CD8-positive, alpha-beta memory T cell (primary cell): ENCODE measurements at regions not wholly inside any gene's neighbourhood (a gene's known extent, or its start where the extent isn't known, plus 50 kb on each side); places are given as distances from the start of the nearest gene placed in this dataset.

Experiments used
- CTCF ChIA-PET: fragments of 350-600 bp; sonication (Branson Sonifier 250); formaldehyde crosslinking; loops from one replicate; lab custom pipeline; 2021; ENCODE audit warnings: antibody characterized with exemption; lab: Charles Lee
- POLR2A ChIA-PET: fragments of 350-600 bp; sonication (Branson Sonifier 250); formaldehyde crosslinking; loops from one replicate; lab custom pipeline; 2021; ENCODE audit warnings: antibody characterized with exemption; lab: Charles Lee
- DNase-seq, 5 donors: peaks; one replicate each; pipeline versions ENCODE4 v3.0.0 to v3.0.0-alpha.2; 2020 to 2022; ENCODE audit warnings: mixed read lengths in 1 of 5
- H3K27ac ChIP-seq: one replicate; pipeline ENCODE4 v1.7.0; 2013; ENCODE audit warnings: low read depth, mild to moderate bottlenecking, low read length, moderate library complexity
- H3K27me3 ChIP-seq: 2 replicates; pipeline ENCODE4 v1.7.0; 2013; ENCODE audit warnings: low read length, mild to moderate bottlenecking; ENCODE audit not compliant: insufficient read depth, poor library complexity, severe bottlenecking
- H3K36me3 ChIP-seq: 2 replicates; pipeline ENCODE4 v1.7.0; 2013; ENCODE audit warnings: mild to moderate bottlenecking, low read length, moderate library complexity; ENCODE audit not compliant: insufficient read depth
- H3K4me1 ChIP-seq: 2 replicates; pipeline ENCODE4 v1.7.0; 2013; ENCODE audit warnings: mild to moderate bottlenecking, low read length, moderate library complexity; ENCODE audit not compliant: insufficient read depth
- H3K4me3 ChIP-seq: 2 replicates; pipeline ENCODE4 v1.7.0; 2013; ENCODE audit warnings: mild to moderate bottlenecking, low read length
- H3K9me3 ChIP-seq: 2 replicates; pipeline ENCODE4 v1.7.0; 2013; ENCODE audit warnings: mild to moderate bottlenecking, low read length
- H3K27ac Mint-ChIP-seq, 8 donors: one replicate each; pipeline ENCODE4 v1.8.0; 2020 to 2021; ENCODE audit warnings: mixed read lengths in 8 of 8, mild to moderate bottlenecking in 6 of 8, inconsistent platforms in 3 of 8, moderate library complexity in 3 of 8
- H3K27me3 Mint-ChIP-seq, 2 donors: one replicate each; pipeline ENCODE4 v1.8.0; 2020 to 2021; ENCODE audit warnings: mixed read lengths in 2 of 2, mild to moderate bottlenecking in 1 of 2, moderate library complexity in 1 of 2
- H3K36me3 Mint-ChIP-seq, 3 donors: one replicate each; pipeline ENCODE4 v1.8.0; 2020 to 2021; ENCODE audit warnings: mixed read lengths in 3 of 3, inconsistent platforms in 1 of 3, mild to moderate bottlenecking in 1 of 3
- H3K4me1 Mint-ChIP-seq, 3 donors: one replicate each; pipeline ENCODE4 v1.8.0; 2020 to 2021; ENCODE audit warnings: mixed read lengths in 3 of 3, inconsistent platforms in 1 of 3, mild to moderate bottlenecking in 1 of 3
- H3K4me3 Mint-ChIP-seq, 7 donors: one replicate each; pipeline ENCODE4 v1.8.0; 2020 to 2021; ENCODE audit warnings: mixed read lengths in 7 of 7, mild to moderate bottlenecking in 6 of 7, moderate library complexity in 4 of 7, inconsistent platforms in 2 of 7
- H3K9me3 Mint-ChIP-seq, 5 donors: one replicate each; pipeline ENCODE4 v1.8.0; 2020 to 2022; ENCODE audit warnings: mixed read lengths in 5 of 5, mild to moderate bottlenecking in 3 of 5, moderate library complexity in 2 of 5, inconsistent platforms in 1 of 5

DNA sequence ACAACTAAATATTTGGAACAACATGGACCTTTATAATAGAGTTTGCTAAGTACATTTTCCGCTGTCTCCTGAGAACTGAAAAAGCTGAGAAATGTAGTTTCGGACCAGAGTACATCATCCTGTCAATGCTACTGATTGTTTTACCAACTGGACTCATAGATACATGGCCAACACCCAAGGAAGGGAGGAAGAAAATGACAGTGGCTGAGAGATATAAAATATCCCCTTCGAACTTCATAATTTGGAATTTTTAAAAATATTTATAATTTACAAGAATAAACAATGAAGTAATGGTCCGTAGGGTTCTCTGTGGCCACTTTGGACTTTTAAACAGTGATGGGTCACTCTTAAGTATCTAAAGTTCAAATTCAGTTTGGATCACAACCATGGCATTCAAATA is 1042.7 kb downstream of the MCTP2 start:
- H3K4me3 ChIP-seq: no peak overlapping the region
- no peaks in the 10 kb centered on the region for H3K36me3 Mint-ChIP-seq
- DNase-seq: no peak
- no peaks in the 10 kb centered on the region for H3K36me3 ChIP-seq
- CTCF ChIA-PET: no interaction called here
- H3K4me1 Mint-ChIP-seq: no peaks in the 10 kb centered on the region
- H3K9me3 Mint-ChIP-seq: peaks cover 0 to 2% (median 0%) of the 10 kb centered on the region in 5 donors
- H3K27me3 Mint-ChIP-seq: peaks cover 8 to 22% of the 10 kb centered on the region in 2 donors
- H3K27ac ChIP-seq: no peak overlapping the region
- H3K4me1 ChIP-seq: no peaks in the 10 kb centered on the region
- POLR2A ChIA-PET: no interaction called here
- no peak overlapping the region for H3K4me3 Mint-ChIP-seq
- no peak overlapping the region for H3K27ac Mint-ChIP-seq
- no peaks in the 10 kb centered on the region for H3K27me3 ChIP-seq
- H3K9me3 ChIP-seq: no peaks in the 10 kb centered on the region

DNA sequence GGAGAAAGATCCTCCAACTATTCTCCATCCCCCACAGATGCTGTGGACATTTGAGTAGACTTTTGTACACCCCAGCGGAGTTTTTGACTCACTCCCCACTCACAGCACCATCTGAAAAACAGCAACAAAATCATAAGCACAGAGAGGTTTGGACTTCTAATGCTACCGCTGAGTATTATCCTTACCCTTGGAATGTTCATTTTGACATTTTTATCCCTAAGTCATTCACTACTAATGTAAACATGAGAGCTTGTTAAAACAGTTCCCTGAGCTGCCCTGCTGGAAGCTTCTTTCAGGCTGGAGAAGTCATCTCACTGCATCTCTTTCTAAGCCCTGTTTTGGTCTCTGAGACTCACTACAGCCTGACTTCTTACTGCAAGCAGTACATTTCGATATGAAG is 1045.9 kb downstream of the MCTP2 start:
- H3K27me3 Mint-ChIP-seq: peaks cover 3 to 22% of the 10 kb centered on the region in 2 donors
- H3K4me3 ChIP-seq: no peak overlapping the region
- CTCF ChIA-PET: no interaction called here

DNA sequence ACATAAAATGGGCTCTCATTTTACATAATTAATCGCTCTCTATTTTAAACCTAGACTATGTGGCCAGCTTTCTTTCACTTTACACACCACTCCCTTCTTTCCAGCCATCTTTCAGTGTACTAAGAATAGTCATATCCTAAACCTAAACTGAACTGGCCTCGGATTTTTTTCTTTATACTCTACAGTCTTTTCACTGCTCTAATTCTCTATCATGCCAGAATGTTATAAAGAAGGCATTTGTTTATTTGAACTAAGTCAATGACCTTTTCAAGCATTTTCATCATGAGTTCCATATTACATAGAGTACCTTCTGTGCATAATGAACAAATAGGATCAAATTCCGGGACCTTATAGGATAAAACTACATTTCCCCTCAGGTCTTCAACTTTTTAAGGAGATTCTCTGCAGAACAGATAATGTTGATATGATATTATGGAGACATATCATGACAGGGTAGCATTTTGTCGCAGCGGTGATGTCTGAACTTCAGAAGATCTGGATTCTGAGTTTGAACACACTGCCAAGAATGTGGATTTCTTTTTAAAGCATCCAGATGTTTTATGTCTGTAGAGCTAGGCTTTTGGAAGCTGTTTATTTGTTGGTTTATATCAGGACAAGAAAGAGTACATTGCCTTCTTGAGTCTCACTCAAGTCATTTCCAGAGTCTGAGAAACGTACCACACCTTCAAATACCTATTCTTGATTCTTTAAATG is 1047.3 kb downstream of the MCTP2 start:
- DNase-seq: no peak
- no peaks in the 10 kb centered on the region for H3K4me1 Mint-ChIP-seq
- H3K27ac Mint-ChIP-seq: no peak overlapping the region
- Histone ChIP-seq H3K4me1 (no peaks in the 10 kb centered on the region), H3K9me3 (no peaks in the 10 kb centered on the region), H3K4me3 (no peak overlapping the region), H3K27me3 (no peaks in the 10 kb centered on the region), H3K36me3 (no peaks in the 10 kb centered on the region), H3K27ac (no peak overlapping the region)
- no peaks in the 10 kb centered on the region for H3K36me3 Mint-ChIP-seq
- ChIA-PET CTCF (no interaction called here), POLR2A (no interaction called here)
- no peak overlapping the region for H3K4me3 Mint-ChIP-seq
- peaks cover 4 to 22% of the 10 kb centered on the region in 2 donors for H3K27me3 Mint-ChIP-seq
- peaks cover 0 to 2% (median 0%) of the 10 kb centered on the region in 5 donors for H3K9me3 Mint-ChIP-seq

More for the DNA sequence above, 1045.9 kb downstream of the MCTP2 start:
- no peak overlapping the region for H3K4me3 Mint-ChIP-seq
- no peaks in the 10 kb centered on the region for H3K36me3 Mint-ChIP-seq
- H3K9me3 ChIP-seq: no peaks in the 10 kb centered on the region
- no peaks in the 10 kb centered on the region for H3K4me1 Mint-ChIP-seq
- H3K36me3 ChIP-seq: no peaks in the 10 kb centered on the region
- POLR2A ChIA-PET: no interaction called here
- H3K4me1 ChIP-seq: no peaks in the 10 kb centered on the region
- no peak overlapping the region for H3K27ac ChIP-seq
- no peaks in the 10 kb centered on the region for H3K27me3 ChIP-seq
- DNase-seq: no peak
- H3K9me3 Mint-ChIP-seq: peaks cover 0 to 2% (median 0%) of the 10 kb centered on the region in 5 donors
- no peak overlapping the region for H3K27ac Mint-ChIP-seq

DNA sequence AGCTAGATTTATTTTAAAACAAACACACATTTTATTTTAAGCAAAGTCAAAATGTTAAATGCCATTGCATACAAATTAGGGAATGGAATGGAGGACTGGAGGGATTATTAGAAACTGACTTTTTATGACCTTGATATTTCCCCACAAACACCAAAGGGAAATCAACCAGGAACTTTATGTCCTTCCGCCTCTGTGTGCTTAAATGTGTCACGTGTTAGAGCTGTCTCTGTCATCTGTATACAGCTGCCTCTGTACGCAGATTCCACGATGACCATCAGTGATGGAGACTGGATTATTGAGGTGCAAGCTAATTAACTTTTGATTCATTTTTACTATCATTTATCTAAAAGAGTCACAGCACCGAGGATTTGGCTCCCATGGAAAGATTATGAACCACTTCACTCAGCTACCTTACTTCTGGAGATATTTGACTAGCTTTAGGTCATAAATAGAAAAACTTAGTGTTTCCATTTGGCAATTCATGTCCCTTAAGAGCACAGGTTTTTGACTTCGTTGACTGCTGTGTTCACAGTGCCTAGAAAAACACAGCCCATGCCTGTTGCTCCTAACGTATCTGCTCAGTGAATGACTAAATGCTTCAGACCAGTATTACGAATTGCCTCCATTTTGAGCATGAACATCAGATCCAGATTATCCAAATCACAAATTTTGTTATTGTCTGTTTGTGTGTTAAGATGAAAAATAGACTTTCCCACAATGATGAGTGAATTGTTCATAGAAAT is 1048.1 kb downstream of the MCTP2 start:
- peaks cover 1 to 2% (median 1%) of the 10 kb centered on the region in 3 donors for H3K4me1 Mint-ChIP-seq
- no peak overlapping the region for H3K27ac Mint-ChIP-seq
- H3K27me3 Mint-ChIP-seq: peaks cover 5 to 18% of the 10 kb centered on the region in 2 donors
- H3K27ac ChIP-seq: no peak overlapping the region
- no peak overlapping the region for H3K4me3 ChIP-seq
- H3K4me1 ChIP-seq: no peaks in the 10 kb centered on the region
- peaks cover 0 to 2% (median 0%) of the 10 kb centered on the region in 5 donors for H3K9me3 Mint-ChIP-seq
- DNase-seq: no peak
- H3K27me3 ChIP-seq: no peaks in the 10 kb centered on the region
- no peaks in the 10 kb centered on the region for H3K36me3 Mint-ChIP-seq
- H3K9me3 ChIP-seq: no peaks in the 10 kb centered on the region
- CTCF ChIA-PET: no interaction called here
- no peaks in the 10 kb centered on the region for H3K36me3 ChIP-seq
- POLR2A ChIA-PET: no interaction called here
- H3K4me3 Mint-ChIP-seq: no peak overlapping the region

DNA sequence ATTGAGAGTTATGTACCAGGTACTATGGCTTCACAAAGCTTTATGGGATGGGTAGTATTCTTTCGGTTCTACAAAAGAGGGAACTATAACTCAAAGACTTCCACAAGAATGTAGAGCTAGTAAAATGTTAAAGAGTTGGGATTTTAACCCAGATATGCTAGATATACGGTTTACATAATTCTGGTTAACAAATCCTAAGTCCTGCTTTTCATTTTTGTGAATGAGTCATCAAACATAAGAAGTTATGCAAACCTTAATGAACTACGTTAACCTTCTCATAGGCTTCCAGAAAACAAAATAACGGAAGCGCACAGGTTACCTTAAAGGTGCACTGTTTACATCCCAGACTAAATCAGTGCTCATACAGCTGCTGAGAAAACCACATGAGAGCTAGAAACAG is 1049.3 kb downstream of the MCTP2 start:
- no peaks in the 10 kb centered on the region for H3K9me3 Mint-ChIP-seq
- no peak overlapping the region for H3K4me3 ChIP-seq
- H3K36me3 ChIP-seq: no peaks in the 10 kb centered on the region
- peaks cover 5% of the 10 kb centered on the region for H3K4me1 ChIP-seq
- H3K27me3 Mint-ChIP-seq: peaks cover 5 to 15% of the 10 kb centered on the region in 2 donors
- ChIA-PET CTCF (interaction anchor here (0.9 kb wide), 1 partner anchor 13 kb away, joined by 3 read pairs; no protein-coding TSS in a partner anchor), POLR2A (no interaction called here)
- H3K4me3 Mint-ChIP-seq: no peak overlapping the region
- peaks cover 10 to 14% (median 14%) of the 10 kb centered on the region in 3 donors for H3K4me1 Mint-ChIP-seq
- no peak overlapping the region for H3K27ac Mint-ChIP-seq
- no peaks in the 10 kb centered on the region for H3K9me3 ChIP-seq
- no peaks in the 10 kb centered on the region for H3K27me3 ChIP-seq
- no peak overlapping the region for H3K27ac ChIP-seq
- no peak for DNase-seq
- H3K36me3 Mint-ChIP-seq: no peaks in the 10 kb centered on the region

DNA sequence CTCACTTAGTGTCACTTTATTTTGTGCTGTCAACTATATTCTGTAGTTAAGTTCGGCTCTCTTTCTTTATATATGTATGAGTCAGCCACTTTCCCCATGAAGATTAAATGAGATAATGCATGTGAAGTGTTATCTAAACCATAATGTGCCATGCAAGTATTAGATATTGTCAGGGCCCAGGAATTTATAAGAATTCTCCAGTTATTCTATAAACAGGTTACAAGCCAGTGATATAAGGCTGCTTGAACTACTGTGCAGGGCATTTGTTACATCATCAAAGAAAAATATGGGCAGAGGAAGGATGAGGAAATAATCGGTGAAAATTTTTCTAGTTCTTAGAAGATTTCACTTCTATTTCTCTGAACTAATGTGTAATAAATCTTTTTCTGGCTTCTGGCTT is 1049.0 kb upstream of the NR2F2 start:
- Mint-ChIP-seq H3K27me3 (peaks cover 5 to 15% of the 10 kb centered on the region in 2 donors), H3K9me3 (no peaks in the 10 kb centered on the region), H3K4me3 (no peak overlapping the region), H3K36me3 (no peaks in the 10 kb centered on the region), H3K4me1 (peaks cover 10 to 17% (median 14%) of the 10 kb centered on the region in 3 donors), H3K27ac (no peak overlapping the region)
- Histone ChIP-seq H3K4me1 (peaks cover 5% of the 10 kb centered on the region), H3K36me3 (no peaks in the 10 kb centered on the region), H3K27me3 (no peaks in the 10 kb centered on the region), H3K9me3 (no peaks in the 10 kb centered on the region), H3K4me3 (no peak overlapping the region), H3K27ac (no peak overlapping the region)
- ChIA-PET CTCF (no interaction called here), POLR2A (no interaction called here)
- no peak for DNase-seq

DNA sequence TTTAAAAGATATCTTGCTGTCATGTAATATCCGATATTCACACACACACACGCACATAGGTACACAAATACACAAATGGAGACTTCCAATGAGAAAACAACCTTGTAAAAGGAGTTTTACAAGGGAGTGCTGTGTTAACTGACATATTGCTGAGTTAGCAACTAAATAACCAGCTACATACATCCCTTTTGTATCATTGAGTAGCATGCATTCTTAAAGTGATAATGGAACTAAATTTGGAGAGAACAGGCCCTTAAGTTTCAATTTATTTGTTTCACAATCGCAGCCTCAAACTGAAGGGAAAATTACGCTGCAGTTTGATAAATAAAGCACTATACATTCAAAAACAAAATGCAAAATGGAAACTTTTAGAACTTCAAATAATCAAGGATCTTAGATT is 1046.0 kb upstream of the NR2F2 start:
- Histone ChIP-seq H3K27ac (no peak overlapping the region), H3K4me1 (peaks cover 5% of the 10 kb centered on the region), H3K27me3 (no peaks in the 10 kb centered on the region), H3K36me3 (no peaks in the 10 kb centered on the region), H3K9me3 (no peaks in the 10 kb centered on the region), H3K4me3 (no peak overlapping the region)
- DNase-seq: no peak
- Mint-ChIP-seq H3K27ac (peak overlapping the region in 1 of 8 donors; percentile 6), H3K36me3 (no peaks in the 10 kb centered on the region), H3K4me3 (no peak overlapping the region), H3K4me1 (peaks cover 10 to 17% (median 14%) of the 10 kb centered on the region in 3 donors), H3K9me3 (no peaks in the 10 kb centered on the region), H3K27me3 (peaks cover 11 to 12% of the 10 kb centered on the region in 2 donors)
- ChIA-PET POLR2A (no interaction called here), CTCF (no interaction called here)

DNA sequence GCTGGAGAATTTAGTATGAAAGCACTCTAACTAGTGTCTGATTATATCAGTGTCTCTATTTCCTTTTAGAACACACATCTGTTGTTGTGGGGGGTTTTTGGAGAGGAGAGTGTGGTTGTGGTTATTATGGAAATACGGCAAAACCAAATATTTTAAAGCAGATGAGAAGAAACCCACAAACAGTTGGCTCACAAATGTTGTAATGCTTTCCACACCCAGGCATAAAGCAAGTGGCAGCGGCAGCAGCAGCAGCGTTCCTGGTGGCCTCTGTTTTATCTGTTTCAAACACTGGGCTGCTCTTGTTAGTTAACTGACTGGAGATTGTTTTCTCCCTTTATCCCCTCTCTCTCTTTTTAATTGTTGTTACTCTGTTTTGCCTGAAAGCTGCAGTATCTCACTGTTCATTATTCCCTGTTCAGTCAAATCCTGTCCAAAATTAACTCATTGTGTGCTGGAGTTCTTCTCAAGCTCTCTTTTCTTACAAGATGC is 1045.5 kb upstream of the NR2F2 start:
- peaks cover 10 to 17% (median 14%) of the 10 kb centered on the region in 3 donors for H3K4me1 Mint-ChIP-seq
- H3K27ac Mint-ChIP-seq: peak overlapping the region in 1 of 8 donors; percentile 6
- H3K27me3 Mint-ChIP-seq: peaks cover 8 to 11% of the 10 kb centered on the region in 2 donors
- H3K4me3 Mint-ChIP-seq: peak overlapping the region in 1 of 7 donors; percentile 8
- H3K36me3 Mint-ChIP-seq: no peaks in the 10 kb centered on the region
- Histone ChIP-seq H3K27ac (no peak overlapping the region), H3K4me3 (no peak overlapping the region), H3K36me3 (no peaks in the 10 kb centered on the region), H3K9me3 (no peaks in the 10 kb centered on the region), H3K27me3 (no peaks in the 10 kb centered on the region), H3K4me1 (peaks cover 5% of the 10 kb centered on the region)
- peak in 2 of 5 donors; percentile 1 to 3 for DNase-seq
- CTCF ChIA-PET: no interaction called here
- H3K9me3 Mint-ChIP-seq: no peaks in the 10 kb centered on the region
- POLR2A ChIA-PET: no interaction called here
